HCT116 (cell line): ENCODE measurements at regions not wholly inside any gene's neighbourhood (a gene's known extent, or its start where the extent isn't known, plus 50 kb on each side); places are given as distances from the start of the nearest gene placed in this dataset.

Source experiments
- ATAC-seq: fragments of 200-7000 bp; cut with Tn5 transposase; 2 replicates; pipeline ENCODE4 v1.9.1; 2020; ENCODE audit warnings: mild to moderate bottlenecking, moderate library complexity
- BruUV-seq: library from RNA; stranded (reverse); fragments of 400-500 nt; replicated peaks from 2 replicates; lab custom pipeline; 2021; lab: Mats Ljungman, UMichigan
- CTCF ChIA-PET: fragments of 300-600 bp; sonication (Branson Sonifier 250); formaldehyde crosslinking; loops from one replicate; lab custom pipeline; 2021; ENCODE audit warnings: antibody characterized with exemption; lab: Charles Lee
- POLR2A ChIA-PET: fragments of 300-600, 350-600 bp; sonication (Branson Sonifier 250); formaldehyde crosslinking; loops from one replicate; lab custom pipeline; 2021; ENCODE audit warnings: antibody characterized with exemption; lab: Charles Lee
- RAD21 ChIA-PET, 2 experiments: fragments of 300-600 bp; sonication (Branson Sonifier 250); formaldehyde crosslinking; loops; one replicate each; lab custom pipeline; 2023; ENCODE audit warnings: low total read pairs in 2 of 2; ENCODE audit not compliant: uncharacterized antibody in 2 of 2, unreplicated experiment in 2 of 2, low non-redundant PET in 1 of 2; lab: Charles Lee
- DNase-seq: peaks from one replicate; pipeline ENCODE4 v3.0.0-alpha.2; 2010; ENCODE audit warnings: low read depth, low spot score
- H2AFZ ChIP-seq: fragments of 200-600 bp; shearing (Covaris generic), sonication (generic); 2 replicates; pipeline ENCODE4 v1.6.1; 2017; ENCODE audit warnings: low read depth, mixed run types, mixed read lengths, antibody characterized with exemption, low read length; ENCODE audit not compliant: poor library complexity, severe bottlenecking
- H3K27ac ChIP-seq: 2 replicates; pipeline ENCODE4 v1.5.1; 2012; ENCODE audit warnings: low read depth, low read length
- H3K27me3 ChIP-seq: fragments of 200-600 bp; sonication (generic); 2 replicates; pipeline ENCODE4 v1.6.1; 2016; ENCODE audit warnings: mixed run types, low read length, mixed read lengths; ENCODE audit not compliant: insufficient read depth
- H3K36me3 ChIP-seq, 2 experiments: fragments of 200-500 bp in 1 of 2; fragments of 200-600 bp in 1 of 2; sonication (Bioruptor generic) in 1 of 2; sonication (generic) in 1 of 2; 2 replicates each; pipeline versions ENCODE4 v1.5.1 to v1.6.1; 2014 to 2016; ENCODE audit warnings: low read length in 2 of 2, inconsistent platforms in 1 of 2, mixed read lengths in 1 of 2, mixed run types in 1 of 2; ENCODE audit not compliant: insufficient read depth in 2 of 2, control insufficient read depth in 1 of 2
- H3K4me1 ChIP-seq, 2 experiments: fragments of 200-600 bp in 1 of 2; sonication (generic) in 1 of 2; 2 replicates each; pipeline versions ENCODE4 v1.5.1 to v1.6.1; 2012 to 2017; ENCODE audit warnings: low read length in 2 of 2, inconsistent platforms in 1 of 2, mild to moderate bottlenecking in 1 of 2, mixed read lengths in 1 of 2, mixed run types in 1 of 2, moderate library complexity in 1 of 2; ENCODE audit not compliant: insufficient read depth in 2 of 2, control insufficient read depth in 1 of 2
- H3K4me2 ChIP-seq: fragments of 200-600 bp; sonication (generic); 2 replicates; pipeline ENCODE4 v1.6.1; 2017; ENCODE audit warnings: mixed run types, low read length, mixed read lengths
- H3K4me3 ChIP-seq, 2 experiments: fragments of 200-600 bp in 1 of 2; sonication (generic) in 1 of 2; replicated peaks in 1 of 2; 2 replicates each; pipeline ENCODE4 v1.5.1; 2011 to 2016; ENCODE audit warnings: low read length in 2 of 2, control low read depth in 1 of 2, low read depth in 1 of 2, mild to moderate bottlenecking in 1 of 2, mixed read lengths in 1 of 2, mixed run types in 1 of 2
- H3K79me2 ChIP-seq: fragments of 200-600 bp; sonication (generic); 2 replicates; pipeline ENCODE4 v1.6.1; 2017; ENCODE audit warnings: mild to moderate bottlenecking, mixed run types, low read length, moderate library complexity, mixed read lengths; ENCODE audit not compliant: insufficient read depth
- H3K9ac ChIP-seq: fragments of 200-600 bp; sonication (generic); 2 replicates; pipeline ENCODE4 v1.6.1; 2016; ENCODE audit warnings: low read length, mixed read lengths
- H3K9me2 ChIP-seq: fragments of 200-600 bp; sonication (generic), shearing (Covaris generic); 2 replicates; pipeline ENCODE4 v1.6.1; 2017; ENCODE audit warnings: mixed run types, mild to moderate bottlenecking, moderate library complexity; ENCODE audit not compliant: insufficient read depth
- H3K9me3 ChIP-seq, 2 experiments: fragments of 200-500 bp in 1 of 2; fragments of 200-600 bp in 1 of 2; sonication (Bioruptor generic) in 1 of 2; sonication (generic) in 1 of 2; 2 replicates each; pipeline ENCODE4 v1.6.1; 2014 to 2017; ENCODE audit warnings: low read length in 2 of 2, mixed read lengths in 2 of 2, inconsistent platforms in 1 of 2, low read depth in 1 of 2, mild to moderate bottlenecking in 1 of 2, mixed run types in 1 of 2, moderate library complexity in 1 of 2; ENCODE audit not compliant: control insufficient read depth in 1 of 2, insufficient read depth in 1 of 2
- H4K20me1 ChIP-seq: fragments of 200-600 bp; sonication (generic), shearing (Covaris generic); 2 replicates; pipeline ENCODE4 v1.6.1; 2017; ENCODE audit warnings: mixed run types, mild to moderate bottlenecking, moderate library complexity; ENCODE audit not compliant: insufficient read depth
- EGR1 ChIP-seq: IDR thresholded peaks from 2 replicates; pipeline ENCODE4 v1.6.1; 2012; ENCODE audit warnings: low read depth
- ELF1 ChIP-seq: IDR thresholded peaks from 2 replicates; pipeline ENCODE4 v1.6.1; 2012; ENCODE audit warnings: low read depth, borderline replicate concordance
- EZH2 ChIP-seq: fragments of 200-600 bp; sonication (generic); IDR thresholded peaks from 2 replicates; pipeline ENCODE4 v1.6.1; 2017; ENCODE audit warnings: antibody characterized with exemption, mixed run types
- JUND ChIP-seq: IDR thresholded peaks from 2 replicates; pipeline ENCODE4 v1.6.1; 2012
- POLR2A ChIP-seq: IDR thresholded peaks from 2 replicates; pipeline ENCODE4 v1.7.0; 2011; ENCODE audit warnings: borderline replicate concordance; ENCODE audit not compliant: insufficient read depth, insufficient read length; ENCODE audit errors: extremely low read depth
- POLR2AphosphoS5 ChIP-seq: IDR thresholded peaks from 2 replicates; pipeline ENCODE4 v1.6.1; 2011; ENCODE audit warnings: mild to moderate bottlenecking, low read depth, low read length, moderate library complexity
- REST ChIP-seq: IDR thresholded peaks from 2 replicates; pipeline ENCODE4 v1.6.1; 2012; ENCODE audit warnings: low read depth
- TCF7L2 ChIP-seq: IDR thresholded peaks from 2 replicates; pipeline ENCODE4 v1.7.0; 2011; ENCODE audit warnings: borderline replicate concordance, inconsistent platforms; ENCODE audit not compliant: insufficient read depth, insufficient read length; ENCODE audit errors: extremely low read depth
- YY1 ChIP-seq: IDR thresholded peaks from 2 replicates; pipeline ENCODE4 v1.6.1; 2011; ENCODE audit warnings: low read length, low read depth, moderate library complexity, mild to moderate bottlenecking; ENCODE audit not compliant: insufficient replicate concordance; ENCODE audit errors: extremely low read depth
- ZBTB33 ChIP-seq: IDR thresholded peaks from 2 replicates; pipeline ENCODE4 v1.6.1; 2011; ENCODE audit warnings: mild to moderate bottlenecking, low read length, moderate library complexity; ENCODE audit not compliant: insufficient replicate concordance; ENCODE audit errors: extremely low read depth
- ZFX ChIP-seq: fragments of 450-650 bp; IDR thresholded peaks from 2 replicates; pipeline ENCODE4 v1.6.1; 2017
- intact Hi-C: fragments of 100-400 bp; cut with micrococcal nuclease; formaldehyde crosslinking; loops from 2 replicates; pipeline ENCODE4 v1.10.0; 2022
- TF ChIP-seq, protein P1 (sequence below): IDR thresholded peaks from 2 replicates; pipeline ENCODE4 v1.6.1; 2012

DNA sequence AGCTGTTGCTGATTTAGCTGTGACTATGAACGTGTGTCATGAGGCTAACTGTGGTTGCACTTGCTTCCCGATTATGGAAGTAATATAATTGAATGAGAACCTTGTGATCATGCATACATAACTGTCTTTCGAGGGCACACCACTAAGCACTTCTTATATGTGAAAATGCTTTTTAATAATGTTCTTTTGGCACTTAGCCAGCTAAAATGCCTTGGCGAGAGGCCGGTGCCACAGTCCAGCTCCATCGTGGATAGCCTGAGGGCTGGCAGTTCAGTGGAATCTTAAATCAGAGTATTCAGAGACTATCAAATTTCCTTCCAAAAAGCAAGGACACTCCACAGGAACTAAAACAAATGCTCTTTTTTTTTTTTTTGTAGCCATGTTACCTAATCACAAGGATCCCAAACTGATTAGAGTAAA lies 161.6 kb upstream of the FRMD4B start:
- Histone ChIP-seq H3K9ac (no peak overlapping the region), H3K27me3 (no peaks in the 10 kb centered on the region; the same call in 1 of the 2 replicates), H3K4me1 (no peaks in the 10 kb centered on the region), H2AFZ (no peak overlapping the region), H3K4me2 (no peak overlapping the region), H3K79me2 (no peaks in the 10 kb centered on the region), H4K20me1 (no peaks in the 10 kb centered on the region), H3K9me2 (no peaks in the 10 kb centered on the region), H3K36me3 (no peaks in the 10 kb centered on the region), H3K9me3 (no peaks in the 10 kb centered on the region), H3K27ac (no peak overlapping the region), H3K4me3 (no peak overlapping the region)
- DNase-seq (no peak), ATAC-seq (no peak)
- BruUV-seq: no TSS peak
- TF ChIP-seq REST (no peak), POLR2A (no peak), EZH2 (no peak), YY1 (no peak), EGR1 (no peak), ZBTB33 (no peak), ZFX (no peak), JUND (no peak), POLR2AphosphoS5 (no peak), TCF7L2 (no peak), ELF1 (no peak)
- TF ChIP-seq, protein P1, sequence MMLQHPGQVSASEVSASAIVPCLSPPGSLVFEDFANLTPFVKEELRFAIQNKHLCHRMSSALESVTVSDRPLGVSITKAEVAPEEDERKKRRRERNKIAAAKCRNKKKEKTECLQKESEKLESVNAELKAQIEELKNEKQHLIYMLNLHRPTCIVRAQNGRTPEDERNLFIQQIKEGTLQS: no peak
- intact Hi-C loops: no loop called here
- RAD21 ChIA-PET: no interaction called here
- POLR2A ChIA-PET: no interaction called here
- CTCF ChIA-PET: no interaction called here
